ENCODE measurements at regions not wholly inside any gene's neighbourhood (a gene's known extent, or its start where the extent isn't known, plus 50 kb on each side); places are given as distances from the start of the nearest gene placed in this dataset.

- no peaks in the 10 kb centered on the region for H3K27me3 ChIP-seq
- no peaks in the 10 kb centered on the region for H3K4me1 ChIP-seq
- H3K36me3 ChIP-seq = no peaks in the 10 kb centered on the region
- no peak overlapping the region for H3K4me3 ChIP-seq
- DNase-seq (ENCODE audit: low spot score in 2 of 2) = no peak
- 83% methylated on average over 3 of the region's 3 CpGs for WGBS
- TF ChIP-seq POLR2AphosphoS5 (IDR thresholded peaks at IDR 0.05) (no peak), EP300 (IDR thresholded peaks at IDR 0.05) (no peak), CTCF (IDR thresholded peaks at IDR 0.05) (no peak), POLR2A (IDR thresholded peaks at IDR 0.05) (no peak)
- no peak overlapping the region for H3K27ac ChIP-seq
- no peaks in the 10 kb centered on the region for H3K9me3 ChIP-seq
These were observed 241.5 kb downstream of the LTN1 start for GRCh38 chr21:28751176-28751575.

GRCh38 chr21:28750565-28750964 is 242.1 kb downstream of the LTN1 start:
- 93% methylated on average over 5 of the region's 5 CpGs for WGBS
- H3K9me3 ChIP-seq = no peaks in the 10 kb centered on the region
- DNase-seq (ENCODE audit: low spot score in 2 of 2) = no peak
- H3K27me3 ChIP-seq = no peaks in the 10 kb centered on the region
- H3K4me1 ChIP-seq = peaks cover 3% of the 10 kb centered on the region
- no peak overlapping the region for H3K4me3 ChIP-seq
- TF ChIP-seq POLR2A (IDR thresholded peaks at IDR 0.05) (no peak), EP300 (IDR thresholded peaks at IDR 0.05) (no peak), POLR2AphosphoS5 (IDR thresholded peaks at IDR 0.05) (no peak), CTCF (IDR thresholded peaks at IDR 0.05) (no peak)
- no peak overlapping the region for H3K27ac ChIP-seq
- H3K36me3 ChIP-seq = no peaks in the 10 kb centered on the region

- Histone ChIP-seq H3K27ac (no peak overlapping the region), H3K4me1 (peaks cover 10% of the 10 kb centered on the region), H3K36me3 (no peaks in the 10 kb centered on the region), H3K9me3 (no peaks in the 10 kb centered on the region), H3K4me3 (no peak overlapping the region), H3K27me3 (no peaks in the 10 kb centered on the region)
- TF ChIP-seq EP300 (IDR thresholded peaks at IDR 0.05) (no peak), POLR2A (IDR thresholded peaks at IDR 0.05) (no peak), POLR2AphosphoS5 (IDR thresholded peaks at IDR 0.05) (no peak), CTCF (IDR thresholded peaks at IDR 0.05) (no peak)
- DNase-seq (ENCODE audit: low spot score in 2 of 2) = no peak
- 91% methylated on average over 3 of the region's 3 CpGs for WGBS
These were observed 243.1 kb downstream of the LTN1 start for GRCh38 chr21:28749536-28749935.

GRCh38 chr21:28747464-28747863 is 245.2 kb downstream of the LTN1 start:
- TF ChIP-seq EP300 (IDR thresholded peaks at IDR 0.05) (no peak), CTCF (IDR thresholded peaks at IDR 0.05) (no peak), POLR2A (IDR thresholded peaks at IDR 0.05) (no peak), POLR2AphosphoS5 (IDR thresholded peaks at IDR 0.05) (no peak)
- H3K4me3 ChIP-seq = no peak overlapping the region

GRCh38 chr21:28746166-28746565 is 246.5 kb downstream of the LTN1 start:
- H3K4me1 ChIP-seq = peaks cover 10% of the 10 kb centered on the region
- TF ChIP-seq EP300 (IDR thresholded peaks at IDR 0.05) (no peak), POLR2A (IDR thresholded peaks at IDR 0.05) (no peak), CTCF (IDR thresholded peaks at IDR 0.05) (no peak), POLR2AphosphoS5 (IDR thresholded peaks at IDR 0.05) (no peak)
- no peak overlapping the region for H3K4me3 ChIP-seq
- WGBS = 34% methylated on average over 4 of the region's 4 CpGs
- H3K27ac ChIP-seq = no peak overlapping the region
- DNase-seq (ENCODE audit: low spot score in 2 of 2) = no peak
- no peaks in the 10 kb centered on the region for H3K36me3 ChIP-seq
- H3K27me3 ChIP-seq = no peaks in the 10 kb centered on the region
- no peaks in the 10 kb centered on the region for H3K9me3 ChIP-seq

More at GRCh38 chr21:28747464-28747863, 245.2 kb downstream of the LTN1 start:
- Histone ChIP-seq H3K27me3 (no peaks in the 10 kb centered on the region), H3K27ac (no peak overlapping the region), H3K4me1 (peaks cover 10% of the 10 kb centered on the region), H3K9me3 (no peaks in the 10 kb centered on the region), H3K36me3 (no peaks in the 10 kb centered on the region)
- DNase-seq (ENCODE audit: low spot score in 2 of 2) = no peak
- 86% methylated on average over 1 of the region's 1 CpG for WGBS

Measured in suprapubic skin (tissue), 4 donors.